Transverse colon (tissue), 4 donors: ENCODE measurements at regions not wholly inside any gene's neighbourhood (a gene's known extent, or its start where the extent isn't known, plus 50 kb on each side); places are given as distances from the start of the nearest gene placed in this dataset.

Experiments used
- POLR2A ChIP-seq: fragments of 450-650 bp; IDR thresholded peaks from one replicate; pipeline ENCODE4 v1.6.1; 2016; ENCODE audit warnings: antibody characterized with exemption, mild to moderate bottlenecking, moderate library complexity
- POLR2AphosphoS5 ChIP-seq, 3 donors: sonication (generic); formaldehyde crosslinking; IDR thresholded peaks; one replicate each; pipeline ENCODE4 v1.6.1; 2016; ENCODE audit warnings: antibody characterized with exemption in 3 of 3
- TF ChIP-seq, protein P1 (sequence below), 5 experiments: fragments of 200-600 bp in 3 of 5; fragments of 450-650 bp in 2 of 5; sonication (generic) in 3 of 5; IDR thresholded peaks; 1 replicate in 2 of 5; 2 replicates in 3 of 5; pipeline ENCODE4 v1.5.1; 2016 to 2017; ENCODE audit warnings: antibody characterized with exemption in 5 of 5, inconsistent platforms in 3 of 5, mild to moderate bottlenecking in 2 of 5, moderate library complexity in 1 of 5

DNA sequence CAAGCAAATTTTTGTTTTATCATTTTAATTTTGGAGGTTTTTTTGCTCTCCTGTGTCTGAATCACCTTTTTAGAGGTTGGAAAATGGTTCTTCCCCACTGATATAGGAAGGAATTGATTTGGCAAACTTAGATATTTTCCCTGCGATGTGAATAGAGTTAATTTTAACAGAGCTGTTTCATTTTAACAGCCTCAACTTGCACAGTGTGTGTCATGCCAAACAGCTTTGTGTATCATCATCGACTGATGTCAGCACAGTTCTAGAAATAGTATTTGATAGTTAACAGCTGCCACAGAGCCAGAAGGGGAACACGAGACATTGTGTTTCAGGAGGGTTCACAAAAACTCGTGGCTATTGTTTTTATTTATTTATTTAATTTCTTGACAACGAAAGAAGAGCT, 243.1 kb upstream of the FOXN3 start:
- TF ChIP-seq POLR2A (no peak), POLR2AphosphoS5 (IDR thresholded peaks at IDR 0.05) (peak; percentile 31 to 70 (median 52))
- TF ChIP-seq, protein P1, sequence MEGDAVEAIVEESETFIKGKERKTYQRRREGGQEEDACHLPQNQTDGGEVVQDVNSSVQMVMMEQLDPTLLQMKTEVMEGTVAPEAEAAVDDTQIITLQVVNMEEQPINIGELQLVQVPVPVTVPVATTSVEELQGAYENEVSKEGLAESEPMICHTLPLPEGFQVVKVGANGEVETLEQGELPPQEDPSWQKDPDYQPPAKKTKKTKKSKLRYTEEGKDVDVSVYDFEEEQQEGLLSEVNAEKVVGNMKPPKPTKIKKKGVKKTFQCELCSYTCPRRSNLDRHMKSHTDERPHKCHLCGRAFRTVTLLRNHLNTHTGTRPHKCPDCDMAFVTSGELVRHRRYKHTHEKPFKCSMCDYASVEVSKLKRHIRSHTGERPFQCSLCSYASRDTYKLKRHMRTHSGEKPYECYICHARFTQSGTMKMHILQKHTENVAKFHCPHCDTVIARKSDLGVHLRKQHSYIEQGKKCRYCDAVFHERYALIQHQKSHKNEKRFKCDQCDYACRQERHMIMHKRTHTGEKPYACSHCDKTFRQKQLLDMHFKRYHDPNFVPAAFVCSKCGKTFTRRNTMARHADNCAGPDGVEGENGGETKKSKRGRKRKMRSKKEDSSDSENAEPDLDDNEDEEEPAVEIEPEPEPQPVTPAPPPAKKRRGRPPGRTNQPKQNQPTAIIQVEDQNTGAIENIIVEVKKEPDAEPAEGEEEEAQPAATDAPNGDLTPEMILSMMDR (IDR thresholded peaks at IDR 0.05) = no peak
